GM12891 (cell line): ENCODE measurements at regions not wholly inside any gene's neighbourhood (a gene's known extent, or its start where the extent isn't known, plus 50 kb on each side); places are given as distances from the start of the nearest gene placed in this dataset.

Experiments used
- DNase-seq: peaks from one replicate; pipeline ENCODE4 v3.0.0; 2011; ENCODE audit warnings: low spot score; ENCODE audit not compliant: insufficient read length
- FAIRE-seq: peaks from 2 replicates; lab custom pipeline; 2011; peaks lifted over from hg19 to GRCh38; lab: Jason Lieb, UNC
- PAX5 ChIP-seq: IDR thresholded peaks from 2 replicates; pipeline ENCODE4 v1.6.1; 2011; ENCODE audit warnings: low read length, moderate library complexity, mild to moderate bottlenecking; ENCODE audit not compliant: insufficient read depth, severe bottlenecking
- POLR2A ChIP-seq: IDR thresholded peaks from 2 replicates; pipeline ENCODE4 v1.6.1; 2011; ENCODE audit warnings: low read depth, low read length, control low read depth
- POLR2AphosphoS5 ChIP-seq: IDR thresholded peaks from 2 replicates; pipeline ENCODE4 v1.6.1; 2011; ENCODE audit warnings: low read depth, low read length, control low read depth
- POU2F2 ChIP-seq: IDR thresholded peaks from 2 replicates; pipeline ENCODE4 v1.6.1; 2011; ENCODE audit warnings: low read depth, mild to moderate bottlenecking, control low read depth, low read length, moderate library complexity
- SPI1 ChIP-seq: IDR thresholded peaks from 2 replicates; pipeline ENCODE4 v1.6.1; 2011; ENCODE audit warnings: low read depth, low read length, control low read depth
- TAF1 ChIP-seq: IDR thresholded peaks from 2 replicates; pipeline ENCODE4 v1.6.1; 2011; ENCODE audit warnings: low read depth, low read length, control low read depth

DNA sequence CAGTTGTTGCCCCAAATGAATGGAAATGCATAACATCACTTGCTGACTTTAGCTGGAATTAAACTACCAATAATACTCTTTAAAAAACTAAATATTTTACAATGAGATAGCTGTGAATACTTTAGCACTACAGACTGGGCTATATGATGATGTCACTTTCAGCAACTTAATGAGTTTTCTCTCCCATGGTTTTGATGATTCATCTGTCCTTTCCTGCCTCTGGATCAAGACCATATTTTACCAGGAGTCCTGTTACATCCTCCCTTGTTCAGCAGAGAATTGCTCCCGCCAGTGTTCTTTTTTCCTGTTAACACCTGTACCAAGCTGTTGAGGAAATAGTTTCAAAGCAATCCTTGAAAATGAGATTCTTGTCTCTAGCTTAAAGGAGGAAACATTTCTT, 543.0 kb downstream of the SPRY1 start:
- DNase-seq (no peak), FAIRE-seq (no peak)

DNA sequence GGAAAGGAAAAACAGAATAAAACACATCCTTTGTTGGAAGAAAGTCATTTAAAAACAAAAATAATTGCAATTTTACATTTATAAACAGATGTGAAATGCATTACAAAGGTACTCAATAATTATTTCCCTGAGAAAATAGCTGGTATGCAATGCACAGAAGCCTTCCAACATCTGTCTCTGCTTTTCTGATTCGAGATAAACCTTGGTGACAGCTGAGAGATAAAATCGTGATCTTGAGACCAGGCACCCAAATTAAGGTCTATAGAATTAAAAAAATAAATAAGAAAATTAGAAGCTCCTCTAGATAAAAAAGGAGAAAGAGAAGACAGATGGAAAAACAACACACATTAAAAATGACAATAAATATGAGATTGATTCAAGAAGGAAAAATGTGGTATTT, 544.0 kb downstream of the SPRY1 start:
- DNase-seq: no peak
- TF ChIP-seq TAF1: no peak
- TF ChIP-seq POLR2AphosphoS5: no peak
- TF ChIP-seq POU2F2: no peak
- no peak for TF ChIP-seq POLR2A
- no peak for TF ChIP-seq PAX5
- TF ChIP-seq SPI1: no peak
- FAIRE-seq: no peak

More for the DNA sequence above, 543.0 kb downstream of the SPRY1 start:
- no peak for TF ChIP-seq SPI1
- TF ChIP-seq POLR2A: no peak
- TF ChIP-seq PAX5: no peak
- TF ChIP-seq POU2F2: no peak
- no peak for TF ChIP-seq TAF1
- TF ChIP-seq POLR2AphosphoS5: no peak

DNA sequence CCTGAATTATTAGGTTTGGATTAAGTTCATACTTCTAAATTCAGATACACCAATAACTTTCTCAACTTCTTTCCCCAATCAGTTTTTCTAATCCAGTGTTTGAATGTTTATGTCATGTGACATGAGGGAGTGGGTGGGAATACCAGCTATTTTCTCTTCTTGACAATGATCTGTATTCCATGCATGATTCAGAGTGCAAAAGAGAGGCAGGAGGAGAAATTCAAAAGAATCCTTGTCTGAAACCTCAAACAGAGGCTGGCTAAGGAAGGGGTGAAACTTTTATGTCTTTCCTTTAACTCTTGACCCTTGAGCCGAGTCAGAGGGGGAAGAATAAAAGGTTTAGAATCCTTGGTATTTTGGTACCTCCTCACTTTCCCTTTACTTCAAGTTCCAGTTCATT, 544.7 kb downstream of the SPRY1 start:
- FAIRE-seq (no peak), DNase-seq (no peak)
- TF ChIP-seq POLR2AphosphoS5: no peak
- TF ChIP-seq PAX5: no peak
- TF ChIP-seq TAF1: no peak
- TF ChIP-seq POLR2A: no peak
- TF ChIP-seq POU2F2: no peak
- no peak for TF ChIP-seq SPI1

DNA sequence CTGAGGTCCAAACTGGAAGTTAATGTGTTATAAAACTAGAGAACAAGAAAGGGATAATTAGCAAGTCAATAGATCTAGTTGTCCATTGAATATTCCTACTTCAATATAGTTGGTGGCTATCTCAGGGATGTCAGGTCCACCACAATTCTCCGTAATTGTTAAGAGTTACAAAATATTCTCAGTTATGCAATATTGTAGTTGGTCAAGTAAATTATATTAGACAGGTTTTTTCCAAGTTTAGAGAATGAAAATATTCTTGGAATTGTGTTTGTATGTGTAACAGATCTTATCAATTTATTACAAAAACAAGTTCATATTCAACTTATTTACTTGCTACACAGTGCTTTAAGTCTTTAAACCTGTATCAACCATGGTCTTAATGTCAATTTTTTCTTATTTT, 547.4 kb downstream of the SPRY1 start:
- FAIRE-seq (no peak), DNase-seq (no peak)
- TF ChIP-seq POU2F2: no peak
- no peak for TF ChIP-seq POLR2AphosphoS5
- no peak for TF ChIP-seq SPI1
- TF ChIP-seq POLR2A: no peak
- TF ChIP-seq TAF1: no peak
- no peak for TF ChIP-seq PAX5

DNA sequence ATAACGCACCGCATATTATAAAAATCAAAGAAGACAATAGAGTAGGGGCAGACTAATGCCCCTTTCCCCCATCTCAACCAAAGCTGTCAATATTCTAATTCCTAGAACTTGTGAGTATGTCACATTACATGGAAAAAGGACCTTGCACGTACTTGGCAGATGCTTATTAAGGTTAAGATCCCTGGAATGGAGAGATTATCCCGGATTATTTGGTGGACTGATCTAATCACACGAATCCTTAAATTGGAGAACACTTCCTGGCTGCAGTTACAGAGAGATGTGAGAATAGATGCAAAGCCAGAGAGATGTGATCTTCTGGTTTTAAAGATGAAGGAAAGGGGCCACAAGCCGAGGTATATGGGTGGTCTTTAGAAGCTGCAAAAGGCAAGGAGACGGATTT, 548.7 kb downstream of the SPRY1 start:
- no peak for TF ChIP-seq POLR2AphosphoS5
- TF ChIP-seq TAF1: no peak
- DNase-seq (no peak), FAIRE-seq (no peak)

DNA sequence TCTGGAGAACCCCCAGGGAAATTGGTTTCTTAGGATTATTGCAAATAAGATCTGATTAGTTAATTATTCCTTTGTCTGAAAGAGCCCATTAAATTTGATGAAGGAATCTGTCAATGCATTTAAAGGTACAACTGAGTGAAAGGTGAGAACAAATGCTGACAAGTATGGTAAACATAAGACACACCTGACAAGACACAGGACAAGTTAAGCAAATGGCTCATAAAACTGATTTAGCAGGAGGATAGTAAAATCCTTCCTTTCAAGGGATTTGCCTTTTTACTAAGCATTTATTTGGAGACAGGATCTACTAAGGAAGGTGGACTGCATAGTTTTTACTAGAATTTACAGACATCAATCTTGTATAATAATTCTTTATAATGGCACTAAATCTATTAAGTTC, 553.9 kb downstream of the SPRY1 start:
- TF ChIP-seq SPI1 (no peak), TAF1 (no peak), POLR2A (no peak), POLR2AphosphoS5 (no peak), POU2F2 (no peak), PAX5 (no peak)
- FAIRE-seq: no peak

DNA sequence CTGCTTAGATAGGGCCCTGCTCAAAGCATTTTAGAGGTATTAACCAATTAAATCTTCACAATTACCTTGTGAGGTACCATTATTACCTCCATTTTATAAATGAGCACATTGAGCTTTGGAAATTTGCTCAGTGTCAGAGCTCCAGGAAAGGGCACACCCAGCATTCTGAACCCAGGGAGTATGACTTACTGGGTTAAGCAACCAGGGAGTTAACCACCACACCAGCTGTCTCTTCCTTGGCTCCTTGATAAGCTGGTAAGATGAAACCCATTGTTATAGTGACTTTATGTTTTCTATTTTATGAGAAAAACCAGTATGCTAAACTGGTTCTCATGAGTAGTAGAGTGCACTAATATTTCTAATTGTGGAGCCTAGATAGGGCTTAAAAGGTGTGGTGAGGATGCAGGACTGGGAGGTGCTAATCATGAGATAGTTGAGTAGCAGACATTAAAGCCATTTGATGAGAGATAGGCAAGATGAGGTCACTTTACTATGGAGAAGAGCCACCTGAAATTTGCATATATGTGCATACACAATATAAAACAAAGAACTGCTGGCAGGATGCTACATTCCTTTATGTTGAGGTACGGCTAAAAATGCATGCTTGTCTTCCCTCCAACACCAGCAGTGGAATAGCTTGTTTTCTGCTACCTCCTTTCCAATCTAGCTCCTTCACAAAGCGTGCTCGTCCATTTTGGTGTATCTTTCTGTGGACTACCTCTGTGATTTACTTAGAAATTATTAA, 556.1 kb downstream of the SPRY1 start:
- TF ChIP-seq TAF1: no peak
- TF ChIP-seq POU2F2: no peak
- no peak for TF ChIP-seq POLR2AphosphoS5
- no peak for TF ChIP-seq POLR2A
- TF ChIP-seq SPI1: no peak
- no peak for TF ChIP-seq PAX5
- FAIRE-seq: no peak
- DNase-seq: no peak

More for the DNA sequence above, 553.9 kb downstream of the SPRY1 start:
- no peak for DNase-seq

DNA sequence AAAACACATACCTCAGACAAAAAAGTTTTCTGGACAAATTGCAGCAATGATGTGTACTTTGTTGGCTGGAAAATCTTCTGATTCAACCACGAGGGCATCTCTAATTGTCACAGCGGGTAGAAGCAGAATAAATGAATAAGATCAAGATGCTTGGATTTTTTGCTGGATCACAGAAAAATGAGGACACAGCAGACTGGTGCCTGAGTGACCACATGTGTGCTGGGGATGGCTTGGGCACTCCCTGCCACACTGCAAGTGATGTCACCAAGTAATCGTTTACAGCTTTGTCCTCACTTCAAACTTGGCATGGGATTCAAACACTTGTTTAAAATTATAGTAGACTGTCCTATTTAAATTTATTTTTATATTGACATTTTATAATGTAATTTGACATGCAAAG, 557.0 kb downstream of the SPRY1 start:
- DNase-seq (no peak), FAIRE-seq (no peak)
- TF ChIP-seq POU2F2 (no peak), SPI1 (no peak), POLR2A (no peak), POLR2AphosphoS5 (no peak), TAF1 (no peak), PAX5 (no peak)

DNA sequence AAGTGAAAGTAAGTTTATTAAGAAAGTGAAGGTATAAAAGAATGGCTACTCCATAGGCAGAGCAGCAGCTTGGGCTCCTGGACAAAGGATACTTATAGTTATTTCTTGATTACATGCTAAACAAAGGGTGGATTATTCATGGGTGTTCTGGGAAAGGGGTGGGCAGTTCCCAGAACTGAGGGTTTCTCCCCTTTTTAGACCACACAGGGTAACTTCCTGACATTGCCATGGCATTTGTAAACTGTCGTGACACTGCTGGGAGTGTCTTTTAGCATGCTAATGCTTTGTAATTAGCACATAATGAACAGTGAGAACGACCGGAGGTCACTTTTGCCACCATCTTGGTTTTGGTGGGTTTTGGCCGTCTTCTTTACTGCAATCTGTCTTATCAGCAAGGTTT, 557.6 kb downstream of the SPRY1 start:
- no peak for DNase-seq
- no peak for FAIRE-seq
- TF ChIP-seq TAF1: no peak
- TF ChIP-seq POU2F2: no peak
- no peak for TF ChIP-seq PAX5
- no peak for TF ChIP-seq POLR2A
- TF ChIP-seq POLR2AphosphoS5: no peak
- TF ChIP-seq SPI1: no peak

DNA sequence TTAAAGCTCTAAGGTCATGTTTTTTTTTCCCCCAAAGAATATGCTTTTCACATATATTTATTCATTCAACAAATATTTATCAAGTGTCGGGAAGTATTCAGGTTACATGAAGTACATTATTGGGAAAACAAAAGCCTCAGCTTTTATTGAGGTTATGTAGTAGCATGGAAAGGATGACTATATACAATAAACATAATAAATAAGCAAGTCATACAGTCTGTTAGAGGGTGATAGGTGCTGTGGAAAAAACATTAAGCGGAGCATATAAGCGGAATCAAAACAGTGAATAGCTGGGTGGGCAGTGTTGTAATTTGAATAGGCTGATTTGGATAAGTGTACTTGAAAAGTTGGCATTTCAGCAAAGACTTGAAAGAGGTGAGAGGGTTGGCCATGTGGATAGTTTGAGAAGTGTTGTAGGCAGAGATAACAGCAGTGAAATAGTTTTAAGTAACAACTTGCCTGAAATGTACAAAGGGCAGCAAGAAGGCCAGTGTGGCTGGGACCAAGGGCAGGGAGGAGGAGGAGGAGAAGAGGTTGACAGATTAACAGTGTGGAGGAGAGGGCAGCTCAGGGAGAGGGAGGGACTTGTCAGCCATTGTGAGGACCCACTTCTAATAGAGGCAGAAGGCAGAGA, 558.7 kb downstream of the SPRY1 start:
- no peak for TF ChIP-seq TAF1
- TF ChIP-seq POLR2AphosphoS5: no peak
- TF ChIP-seq POLR2A: no peak
- TF ChIP-seq SPI1: no peak
- no peak for TF ChIP-seq POU2F2
- TF ChIP-seq PAX5: no peak
- DNase-seq: no peak
- FAIRE-seq: no peak
